Fibroblast of skin of abdomen (primary cell): ENCODE measurements at regions not wholly inside any gene's neighbourhood (a gene's known extent, or its start where the extent isn't known, plus 50 kb on each side); places are given as distances from the start of the nearest gene placed in this dataset.

Experiments
- DNase-seq: peaks from one replicate; pipeline ENCODE4 v3.0.0-alpha.2; 2013

GRCh38 chr2:220450846-220451245 lies 823.4 kb downstream of the SLC4A3 start:
- DNase-seq = no peak

- DNase-seq = no peak
Measured at GRCh38 chr2:220451438-220451837, 824.0 kb downstream of the SLC4A3 start.

- no peak for DNase-seq
Measured at GRCh38 chr2:220452561-220452960, 825.1 kb downstream of the SLC4A3 start.

- DNase-seq = peak; percentile 25
Measured at GRCh38 chr2:220455351-220455990, 828.0 kb downstream of the SLC4A3 start.

- DNase-seq = no peak
Measured at GRCh38 chr2:220458051-220458450, 830.6 kb downstream of the SLC4A3 start.

GRCh38 chr2:220460257-220460985 lies 833.0 kb downstream of the SLC4A3 start:
- no peak for DNase-seq

- no peak for DNase-seq
Measured at GRCh38 chr2:220463876-220464275, 836.4 kb downstream of the SLC4A3 start.

GRCh38 chr2:220465700-220466099 lies 838.3 kb downstream of the SLC4A3 start:
- no peak for DNase-seq

GRCh38 chr2:220466251-220466691 lies 838.8 kb downstream of the SLC4A3 start:
- peak; percentile 28 for DNase-seq

GRCh38 chr2:220469201-220469600 lies 841.8 kb downstream of the SLC4A3 start:
- peak; percentile 24 for DNase-seq

GRCh38 chr2:220473611-220474010 lies 846.2 kb downstream of the SLC4A3 start:
- DNase-seq = peak; percentile 38

- no peak for DNase-seq
Measured at GRCh38 chr2:220476877-220477276, 849.4 kb downstream of the SLC4A3 start.

GRCh38 chr2:220478305-220479058 lies 851.1 kb downstream of the SLC4A3 start:
- no peak for DNase-seq

- no peak for DNase-seq
Measured at GRCh38 chr2:220482716-220483115, 855.3 kb downstream of the SLC4A3 start.

- no peak for DNase-seq
Measured at GRCh38 chr2:220489121-220489520, 861.7 kb downstream of the SLC4A3 start.

GRCh38 chr2:220491670-220492069 lies 864.2 kb downstream of the SLC4A3 start:
- no peak for DNase-seq

GRCh38 chr2:220493871-220494525 lies 866.6 kb downstream of the SLC4A3 start:
- DNase-seq = no peak

- no peak for DNase-seq
Measured at GRCh38 chr2:220496513-220496912, 869.1 kb downstream of the SLC4A3 start.

- peak; percentile 74 for DNase-seq
Measured at GRCh38 chr2:220499225-220499624, 871.8 kb downstream of the SLC4A3 start.

- DNase-seq = no peak
Measured at GRCh38 chr2:220502539-220502938, 875.1 kb downstream of the SLC4A3 start.

- no peak for DNase-seq
Measured at GRCh38 chr2:220503431-220503830, 876.0 kb downstream of the SLC4A3 start.

GRCh38 chr2:220504938-220505503 lies 877.6 kb downstream of the SLC4A3 start:
- no peak for DNase-seq

GRCh38 chr2:220506466-220506865 lies 879.0 kb downstream of the SLC4A3 start:
- DNase-seq = no peak
